CD14-positive monocyte (primary cell): ENCODE measurements at regions not wholly inside any gene's neighbourhood (a gene's known extent, or its start where the extent isn't known, plus 50 kb on each side); places are given as distances from the start of the nearest gene placed in this dataset.
"Not testable (repeated sequence)": the region's sequence is repeated elsewhere in the genome, so short reads cannot be mapped to it uniquely, and the experiment has no call there.

ENCODE experiments used
- DNase-seq, 3 donors: peaks; one replicate each; pipeline ENCODE4 v3.0.0-alpha.2; 2011 to 2022
- H2AFZ ChIP-seq: 2 replicates; pipeline ENCODE4 v1.6.0; 2012; ENCODE audit warnings: mild to moderate bottlenecking, low read depth, low read length, inconsistent platforms; ENCODE audit not compliant: insufficient read depth, poor library complexity, severe bottlenecking
- H3K27ac ChIP-seq, 2 donors: 1 replicate in 1 of 2; 2 replicates in 1 of 2; pipeline ENCODE4 v1.5.1; 2012 to 2013; ENCODE audit warnings: low read length in 2 of 2, control low read depth in 1 of 2, inconsistent platforms in 1 of 2, low read depth in 1 of 2, mild to moderate bottlenecking in 1 of 2
- H3K27me3 ChIP-seq, 2 donors: one replicate each; pipeline versions ENCODE4 v1.6.0 to v1.6.1; 2011 to 2013; ENCODE audit warnings: low read length in 2 of 2; ENCODE audit not compliant: control insufficient read depth in 2 of 2, insufficient read depth in 2 of 2
- H3K36me3 ChIP-seq, 2 donors: replicated peaks in 1 of 2; 1 replicate in 1 of 2; 2 replicates in 1 of 2; pipeline versions ENCODE4 v1.5.1 to v1.6.1; 2012 to 2013; ENCODE audit warnings: low read length in 2 of 2, control low read depth in 1 of 2, inconsistent platforms in 1 of 2, mild to moderate bottlenecking in 1 of 2; ENCODE audit not compliant: insufficient read depth in 2 of 2, control insufficient read depth in 1 of 2
- H3K4me1 ChIP-seq, 2 donors: 1 replicate in 1 of 2; 2 replicates in 1 of 2; pipeline versions ENCODE4 v1.5.1 to v1.6.1; 2012 to 2013; ENCODE audit warnings: low read length in 2 of 2, control low read depth in 1 of 2, inconsistent platforms in 1 of 2, mild to moderate bottlenecking in 1 of 2, moderate library complexity in 1 of 2; ENCODE audit not compliant: insufficient read depth in 2 of 2, control insufficient read depth in 1 of 2
- H3K4me2 ChIP-seq: replicated peaks from 2 replicates; pipeline ENCODE3; 2012; ENCODE audit warnings: low read length, moderate library complexity, mild to moderate bottlenecking; ENCODE audit not compliant: poor library complexity, severe bottlenecking; ENCODE audit errors: extremely low read depth
- H3K4me3 ChIP-seq, 3 experiments: fragments of 200-600 bp in 1 of 3; sonication (generic) in 1 of 3; replicated peaks in 1 of 3; 1 replicate in 2 of 3; 2 replicates in 1 of 3; pipeline ENCODE4 v1.5.1; 2011 to 2013; ENCODE audit warnings: low read length in 3 of 3, mild to moderate bottlenecking in 3 of 3, control low read depth in 2 of 3, low read depth in 2 of 3, inconsistent platforms in 1 of 3, moderate library complexity in 1 of 3
- H3K79me2 ChIP-seq: 2 replicates; pipeline ENCODE4 v1.6.0; 2012; ENCODE audit warnings: mild to moderate bottlenecking, control low read depth, inconsistent platforms, low read length, moderate library complexity; ENCODE audit not compliant: insufficient read depth
- H3K9ac ChIP-seq: 2 replicates; pipeline ENCODE4 v1.6.0; 2017; ENCODE audit warnings: low read length, mild to moderate bottlenecking; ENCODE audit not compliant: insufficient read depth, poor library complexity, severe bottlenecking
- H3K9me3 ChIP-seq, 2 donors: replicated peaks in 1 of 2; 1 replicate in 1 of 2; 2 replicates in 1 of 2; pipeline versions ENCODE4 v1.5.1 to v1.6.1; 2012 to 2013; ENCODE audit warnings: low read length in 2 of 2, control low read depth in 1 of 2; ENCODE audit not compliant: control insufficient read depth in 1 of 2, insufficient read depth in 1 of 2
- H4K20me1 ChIP-seq: 2 replicates; pipeline ENCODE4 v1.6.0; 2012; ENCODE audit warnings: mild to moderate bottlenecking, low read length, control low read depth, moderate library complexity; ENCODE audit not compliant: insufficient read depth
- H3K27ac Mint-ChIP-seq, 7 donors: one replicate each; pipeline ENCODE4 v1.8.0; 2020; ENCODE audit warnings: mild to moderate bottlenecking in 7 of 7, mixed read lengths in 7 of 7, moderate library complexity in 6 of 7, inconsistent platforms in 2 of 7
- H3K27me3 Mint-ChIP-seq, 3 donors: one replicate each; pipeline ENCODE4 v1.8.0; 2021 to 2022; ENCODE audit warnings: low read depth in 3 of 3, mild to moderate bottlenecking in 3 of 3, mixed read lengths in 3 of 3, moderate library complexity in 3 of 3, inconsistent platforms in 1 of 3
- H3K36me3 Mint-ChIP-seq, 2 donors: one replicate each; pipeline ENCODE4 v1.8.0; 2020; ENCODE audit warnings: mixed read lengths in 2 of 2, inconsistent platforms in 1 of 2, mild to moderate bottlenecking in 1 of 2
- H3K4me1 Mint-ChIP-seq: one replicate; pipeline ENCODE4 v1.8.0; 2020; ENCODE audit warnings: mild to moderate bottlenecking, mixed read lengths
- H3K4me3 Mint-ChIP-seq, 2 donors: one replicate each; pipeline ENCODE4 v1.8.0; 2020; ENCODE audit warnings: mild to moderate bottlenecking in 2 of 2, mixed read lengths in 2 of 2, moderate library complexity in 1 of 2
- H3K9me3 Mint-ChIP-seq, 7 donors: one replicate each; pipeline ENCODE4 v1.8.0; 2020 to 2022; ENCODE audit warnings: mixed read lengths in 7 of 7, mild to moderate bottlenecking in 6 of 7, moderate library complexity in 6 of 7, inconsistent platforms in 2 of 7
- WGBS: methylation state at CpG from one replicate; pipeline ENCODE4 v1.1.5; 2013; ENCODE audit warnings: missing lambda C conversion rate; ENCODE audit not compliant: insufficient coverage; 5-methylcytosine and 5-hydroxymethylcytosine counted together
- intact Hi-C, 2 donors: fragments of 100-400 bp; cut with micrococcal nuclease; formaldehyde crosslinking; loops; one replicate each; pipeline versions ENCODE4 v1.15.0 to v1.15.1; 2023
- TF ChIP-seq, protein P1 (sequence below): fragments of 200-600 bp; IDR thresholded peaks from one replicate; pipeline ENCODE4 v1.8.0; 2022; ENCODE audit warnings: antibody characterized with exemption, mild to moderate bottlenecking

DNA sequence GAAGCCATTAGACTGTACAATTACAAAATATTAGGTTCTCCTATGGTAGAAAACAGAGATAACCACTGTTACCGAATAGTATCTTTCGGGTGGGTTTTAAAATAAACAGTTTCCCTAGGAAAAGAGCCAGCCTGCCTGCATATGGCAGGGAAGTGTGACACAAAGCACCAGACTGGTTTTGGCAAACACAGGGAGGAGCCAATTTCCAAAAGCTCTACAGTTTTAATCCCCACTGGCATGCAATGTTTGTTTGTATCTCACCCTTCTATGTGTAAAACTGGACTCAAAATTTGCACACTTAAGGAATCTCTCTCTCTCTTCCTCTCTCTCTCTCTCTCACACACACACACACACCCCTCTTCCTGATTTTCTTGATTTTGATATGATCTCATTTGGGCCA lies 261.7 kb downstream of the ETV1 start:
- intact Hi-C loops = no loop called here
- Histone ChIP-seq H4K20me1 (no peaks in the 10 kb centered on the region), H2AFZ (no peak overlapping the region), H3K9me3 (no peaks in the 10 kb centered on the region), H3K27me3 (no peaks in the 10 kb centered on the region), H3K4me3 (no peak overlapping the region), H3K9ac (no peak overlapping the region), H3K36me3 (no peaks in the 10 kb centered on the region), H3K27ac (no peak overlapping the region), H3K79me2 (no peaks in the 10 kb centered on the region), H3K4me2 (no peak overlapping the region), H3K4me1 (no peaks in the 10 kb centered on the region)
- Mint-ChIP-seq H3K4me1 (no peaks in the 10 kb centered on the region), H3K27ac (no peak overlapping the region), H3K9me3 (peaks cover 0 to 10% (median 0%) of the 10 kb centered on the region in 7 donors), H3K4me3 (no peak overlapping the region), H3K27me3 (peaks cover 0 to 2% (median 1%) of the 10 kb centered on the region in 3 donors), H3K36me3 (no peaks in the 10 kb centered on the region)
- WGBS = 76% methylated on average over 2 of the region's 2 CpGs
- TF ChIP-seq, protein P1, sequence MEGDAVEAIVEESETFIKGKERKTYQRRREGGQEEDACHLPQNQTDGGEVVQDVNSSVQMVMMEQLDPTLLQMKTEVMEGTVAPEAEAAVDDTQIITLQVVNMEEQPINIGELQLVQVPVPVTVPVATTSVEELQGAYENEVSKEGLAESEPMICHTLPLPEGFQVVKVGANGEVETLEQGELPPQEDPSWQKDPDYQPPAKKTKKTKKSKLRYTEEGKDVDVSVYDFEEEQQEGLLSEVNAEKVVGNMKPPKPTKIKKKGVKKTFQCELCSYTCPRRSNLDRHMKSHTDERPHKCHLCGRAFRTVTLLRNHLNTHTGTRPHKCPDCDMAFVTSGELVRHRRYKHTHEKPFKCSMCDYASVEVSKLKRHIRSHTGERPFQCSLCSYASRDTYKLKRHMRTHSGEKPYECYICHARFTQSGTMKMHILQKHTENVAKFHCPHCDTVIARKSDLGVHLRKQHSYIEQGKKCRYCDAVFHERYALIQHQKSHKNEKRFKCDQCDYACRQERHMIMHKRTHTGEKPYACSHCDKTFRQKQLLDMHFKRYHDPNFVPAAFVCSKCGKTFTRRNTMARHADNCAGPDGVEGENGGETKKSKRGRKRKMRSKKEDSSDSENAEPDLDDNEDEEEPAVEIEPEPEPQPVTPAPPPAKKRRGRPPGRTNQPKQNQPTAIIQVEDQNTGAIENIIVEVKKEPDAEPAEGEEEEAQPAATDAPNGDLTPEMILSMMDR = no peak
- DNase-seq = no peak

DNA sequence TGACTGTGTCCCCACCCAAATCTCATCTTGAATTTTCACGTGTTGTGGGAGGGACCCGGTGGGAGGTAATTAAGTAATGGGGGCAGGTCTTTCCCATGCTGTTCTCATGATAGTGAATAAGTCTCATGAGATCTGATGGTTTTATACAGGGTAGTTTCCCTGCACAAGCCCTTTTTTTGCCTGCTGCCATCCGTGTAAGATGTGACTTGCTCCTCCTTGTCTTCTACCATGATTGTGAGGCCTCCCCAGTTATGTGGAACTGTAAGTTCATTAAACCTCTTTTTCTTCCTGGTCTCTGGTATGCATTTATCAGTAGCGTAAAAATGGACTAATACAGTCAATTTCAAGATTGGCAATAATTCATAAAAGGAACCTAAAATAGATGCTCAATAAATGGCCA lies 261.0 kb downstream of the ETV1 start:
- H3K4me3 ChIP-seq, intact Hi-C loops, H3K9ac ChIP-seq, H3K4me2 ChIP-seq, H3K4me1 Mint-ChIP-seq, H3K79me2 ChIP-seq, H3K9me3 ChIP-seq, H3K27ac Mint-ChIP-seq, H3K27ac ChIP-seq, H3K36me3 ChIP-seq, H3K36me3 Mint-ChIP-seq, H4K20me1 ChIP-seq, H3K27me3 ChIP-seq, H3K27me3 Mint-ChIP-seq, H3K4me1 ChIP-seq, DNase-seq, H2AFZ ChIP-seq, H3K4me3 Mint-ChIP-seq: not testable (repeated sequence)
- peaks cover 0 to 10% (median 0%) of the 10 kb centered on the region in 7 donors for H3K9me3 Mint-ChIP-seq
- WGBS = no CpG with 5 or more reads among the region's 4 CpGs
